ENCODE measurements at regions not wholly inside any gene's neighbourhood (a gene's known extent, or its start where the extent isn't known, plus 50 kb on each side); places are given as distances from the start of the nearest gene placed in this dataset.
"Not testable (repeated sequence)": the region's sequence is repeated elsewhere in the genome, so short reads cannot be mapped to it uniquely, and the experiment has no call there.

- DNase-seq: no peak
Observed at GRCh38 chr2:205864491-205864890, 182.2 kb downstream of the NRP2 start.

GRCh38 chr2:205862761-205863160 is 180.5 kb downstream of the NRP2 start:
- DNase-seq: not testable (repeated sequence)

GRCh38 chr2:205860885-205861284 is 178.6 kb downstream of the NRP2 start:
- no peak for DNase-seq

GRCh38 chr2:205860181-205860580 is 177.9 kb downstream of the NRP2 start:
- no peak for DNase-seq

DNA sequence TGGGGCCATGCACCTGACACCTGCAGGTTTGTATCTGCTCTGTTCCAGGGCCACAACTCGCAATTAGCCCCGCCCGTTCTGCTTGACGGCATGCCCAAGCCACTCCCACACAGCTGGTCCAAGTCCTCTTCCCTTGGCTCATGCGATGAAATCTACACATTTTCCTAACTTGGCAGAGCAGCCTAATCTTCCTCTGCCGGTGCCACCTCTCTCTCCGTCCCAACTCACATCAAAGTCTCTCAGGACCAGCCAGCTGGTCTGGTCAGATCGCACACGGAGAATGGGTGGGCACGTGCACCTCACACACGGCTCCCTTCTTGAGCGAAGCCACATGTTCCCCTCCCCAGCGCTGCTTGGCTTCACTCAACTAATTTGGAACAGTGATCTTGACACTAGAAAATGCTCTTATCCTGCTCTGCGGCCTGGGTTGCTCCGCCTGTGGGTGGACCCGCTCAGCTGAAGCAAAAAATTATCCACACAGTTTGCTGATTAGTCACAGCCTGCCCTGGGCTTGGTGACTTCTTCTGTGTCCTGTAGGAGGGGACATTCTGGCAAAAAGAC is 176.7 kb downstream of the NRP2 start:
- DNase-seq: no peak

DNA sequence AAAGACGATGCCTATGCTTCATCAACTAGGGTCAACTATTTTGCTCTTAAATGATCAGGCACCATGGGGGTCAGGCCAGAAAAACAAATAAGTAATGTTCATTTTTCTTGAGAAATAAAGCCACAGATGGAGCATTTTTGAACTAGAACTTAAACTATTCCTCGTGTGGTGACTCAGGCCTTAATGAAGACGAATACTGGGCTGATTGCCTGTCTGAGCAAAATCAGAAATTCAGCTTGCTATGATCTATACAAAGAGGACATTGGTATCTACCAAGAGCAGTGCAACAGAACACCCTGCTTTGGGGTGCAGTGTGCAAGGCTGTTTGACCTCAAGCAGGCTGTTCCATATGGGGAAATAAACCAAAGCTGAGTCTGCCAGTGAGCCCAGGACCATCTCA is 176.0 kb downstream of the NRP2 start:
- no peak for DNase-seq

- DNase-seq: no peak
Observed at GRCh38 chr2:205857520-205858237, 175.4 kb downstream of the NRP2 start.

DNA sequence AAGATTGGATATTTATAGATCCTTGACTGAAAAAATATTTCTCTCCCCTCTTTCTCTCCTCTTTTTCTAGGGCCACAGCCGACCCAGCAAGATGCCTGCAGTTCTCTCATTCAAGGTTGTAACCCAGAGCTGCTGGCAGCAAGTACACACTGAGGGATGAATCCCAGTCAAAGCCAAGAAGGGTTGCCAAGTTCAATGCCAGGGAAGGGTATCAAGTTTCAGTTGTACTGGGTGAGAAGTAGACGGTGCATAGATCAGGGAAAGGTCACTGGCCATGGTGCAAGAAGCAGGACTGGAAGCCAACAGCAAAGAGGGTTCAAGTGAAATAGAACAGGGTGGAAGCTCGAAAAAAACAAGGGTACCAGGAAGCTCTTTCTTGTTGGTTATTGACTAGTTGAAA is 170.2 kb downstream of the NRP2 start:
- DNase-seq: no peak

DNA sequence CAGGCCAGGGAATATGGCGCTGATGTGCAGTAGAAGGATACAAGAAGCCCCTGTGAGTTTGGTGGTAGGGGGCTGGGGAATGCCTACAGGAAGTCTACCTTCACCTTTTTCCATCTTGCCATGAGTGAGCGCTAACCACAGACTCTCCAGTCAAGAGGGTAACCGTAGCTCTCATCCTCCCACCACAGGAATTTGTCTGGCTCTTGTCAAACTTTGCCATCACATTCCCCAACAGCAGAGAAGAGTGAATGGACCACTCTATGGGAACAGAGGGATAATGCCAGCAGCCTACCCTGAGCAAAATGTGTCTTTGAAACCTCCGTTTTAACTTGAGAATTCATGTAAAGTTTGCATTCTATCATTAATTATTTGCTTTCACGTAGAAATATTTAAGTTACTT is 168.3 kb downstream of the NRP2 start:
- no peak for DNase-seq

DNA sequence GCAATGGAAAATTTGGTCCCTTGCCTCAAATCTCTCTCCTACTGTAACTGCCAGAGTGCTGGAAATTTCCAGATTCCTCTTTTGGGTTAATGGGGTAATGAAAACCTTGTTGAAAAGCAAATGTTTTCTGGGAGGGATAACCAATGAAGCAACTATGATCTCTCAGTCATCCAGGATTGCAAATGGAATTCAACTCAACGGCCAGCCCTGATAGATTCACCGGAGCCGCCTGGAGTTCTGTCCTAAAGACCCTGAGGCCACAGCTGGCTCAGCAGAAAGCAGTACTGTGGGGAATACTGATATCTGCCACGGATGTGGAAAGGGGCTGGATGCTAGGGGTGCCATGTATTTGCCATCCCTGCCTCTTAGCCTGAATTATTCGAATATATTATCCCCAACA is 167.8 kb downstream of the NRP2 start:
- DNase-seq: no peak

DNA sequence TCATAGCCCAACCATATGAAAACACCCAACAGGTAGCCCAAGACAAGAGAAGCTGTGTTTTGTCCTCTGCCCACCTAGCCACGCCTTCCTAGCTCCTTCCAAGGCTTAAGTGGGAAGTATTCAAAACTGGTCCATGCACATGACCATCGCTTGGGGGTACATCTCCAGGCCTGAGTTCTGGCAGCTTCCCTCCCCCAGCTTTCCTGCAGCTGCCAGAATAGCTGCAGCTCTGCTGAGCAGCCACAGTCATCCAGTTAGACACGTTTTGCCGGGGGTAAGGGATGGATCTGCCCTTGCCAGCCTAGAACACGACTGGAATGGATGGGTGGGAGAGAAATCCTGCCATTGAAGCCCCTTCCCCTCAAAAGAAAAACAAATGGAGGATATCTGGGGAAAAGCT is 166.8 kb downstream of the NRP2 start:
- DNase-seq: no peak

DNA sequence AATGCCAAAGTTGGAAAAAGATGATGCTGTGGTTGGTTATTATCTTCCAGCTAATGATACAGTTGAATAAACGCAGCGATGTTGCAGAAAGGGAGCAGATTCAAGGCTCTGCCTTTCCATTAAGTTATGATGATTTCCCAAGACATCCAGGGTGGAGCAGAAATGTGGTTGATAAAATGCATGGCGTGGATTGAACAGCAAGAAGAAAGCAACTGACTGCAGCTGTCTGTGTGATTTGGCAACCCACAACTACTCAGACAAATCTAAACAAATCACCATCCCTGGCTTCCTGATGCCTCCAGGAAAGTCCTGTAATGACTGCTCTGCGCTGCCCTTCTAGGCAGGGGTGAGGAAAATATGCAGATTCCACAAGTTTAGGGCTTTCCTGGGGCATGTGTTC is 166.3 kb downstream of the NRP2 start:
- no peak for DNase-seq
